IMR-90 (cell line): ENCODE measurements at regions not wholly inside any gene's neighbourhood (a gene's known extent, or its start where the extent isn't known, plus 50 kb on each side); places are given as distances from the start of the nearest gene placed in this dataset.

Experiments
- ATAC-seq: fragments of 200-7000 bp; cut with Tn5 transposase; 2 replicates; pipeline ENCODE4 v1.9.1; 2020; ENCODE audit warnings: low read depth, mild to moderate bottlenecking, moderate library complexity
- BruUV-seq: library from RNA; stranded (reverse); fragments of 400-500 nt; replicated peaks from 2 replicates; lab custom pipeline; 2021; lab: Mats Ljungman, UMichigan
- CTCF ChIA-PET: fragments of 300-600 bp; formaldehyde crosslinking; extraction: SDS; loops from one replicate; lab custom pipeline; 2021; ENCODE audit warnings: antibody characterized with exemption; lab: Yijun Ruan, JAX
- POLR2A ChIA-PET: fragments of 300-600 bp; sonication (Branson Sonifier 250); formaldehyde crosslinking; loops from one replicate; lab custom pipeline; 2022; ENCODE audit warnings: antibody characterized with exemption; ENCODE audit not compliant: unreplicated experiment; lab: Charles Lee
- DNase-seq: peaks from one replicate; pipeline ENCODE4 v3.0.0; 2013
- H2AFZ ChIP-seq: replicated peaks from 2 replicates; pipeline ENCODE3; 2013; ENCODE audit warnings: low read length, mild to moderate bottlenecking; ENCODE audit not compliant: poor library complexity
- H2AK5ac ChIP-seq: 2 replicates; pipeline ENCODE4 v1.6.1; 2013; ENCODE audit warnings: low read depth, low read length, inconsistent platforms
- H2AK9ac ChIP-seq: replicated peaks from 2 replicates; pipeline ENCODE3; 2013; ENCODE audit warnings: mild to moderate bottlenecking, low read depth, low read length, moderate library complexity; ENCODE audit not compliant: poor library complexity
- H2BK120ac ChIP-seq: 2 replicates; pipeline ENCODE4 v1.6.1; 2013; ENCODE audit warnings: low read depth, low read length, inconsistent platforms
- H2BK15ac ChIP-seq: 3 replicates; pipeline ENCODE4 v1.6.1; 2013; ENCODE audit warnings: low read depth, low read length, inconsistent platforms
- H2BK20ac ChIP-seq: 2 replicates; pipeline ENCODE4 v1.6.1; 2013; ENCODE audit warnings: low read depth, mild to moderate bottlenecking, inconsistent platforms, low read length, moderate library complexity
- H2BK5ac ChIP-seq: 2 replicates; pipeline ENCODE4 v1.6.1; 2013; ENCODE audit warnings: mild to moderate bottlenecking, low read depth, low read length, inconsistent platforms; ENCODE audit not compliant: poor library complexity, severe bottlenecking
- H3K14ac ChIP-seq: replicated peaks from 2 replicates; pipeline ENCODE4 v1.6.1; 2013; ENCODE audit warnings: low read depth, low read length, inconsistent platforms
- H3K18ac ChIP-seq: 2 replicates; pipeline ENCODE4 v1.6.1; 2013; ENCODE audit warnings: low read depth, low read length, control low read depth
- H3K23ac ChIP-seq: 2 replicates; pipeline ENCODE4 v1.6.1; 2013; ENCODE audit warnings: low read depth, low read length, inconsistent platforms
- H3K27ac ChIP-seq: 2 replicates; pipeline ENCODE4 v1.5.1; 2013; ENCODE audit warnings: mild to moderate bottlenecking, control low read depth, low read length; ENCODE audit not compliant: insufficient read depth
- H3K27me3 ChIP-seq: 2 replicates; pipeline ENCODE4 v1.6.1; 2013; ENCODE audit warnings: low read length; ENCODE audit not compliant: control insufficient read depth, insufficient read depth
- H3K36me3 ChIP-seq: 2 replicates; pipeline ENCODE4 v1.6.1; 2013; ENCODE audit warnings: low read length, mixed read lengths; ENCODE audit not compliant: control insufficient read depth, insufficient read depth
- H3K4ac ChIP-seq: 2 replicates; pipeline ENCODE4 v1.6.1; 2013; ENCODE audit warnings: low read depth, low read length, inconsistent platforms
- H3K4me1 ChIP-seq: 2 replicates; pipeline ENCODE4 v1.6.1; 2013; ENCODE audit warnings: low read length, mixed read lengths; ENCODE audit not compliant: control insufficient read depth, insufficient read depth
- H3K4me2 ChIP-seq: 2 replicates; pipeline ENCODE4 v1.6.1; 2013; ENCODE audit warnings: low read depth, mild to moderate bottlenecking, control low read depth, low read length, moderate library complexity
- H3K4me3 ChIP-seq: 2 replicates; pipeline ENCODE4 v1.5.1; 2013; ENCODE audit warnings: low read depth, mild to moderate bottlenecking, control low read depth, low read length, moderate library complexity; ENCODE audit not compliant: insufficient read depth
- H3K56ac ChIP-seq: 2 replicates; pipeline ENCODE4 v1.6.1; 2013; ENCODE audit warnings: low read length, inconsistent platforms; ENCODE audit not compliant: insufficient read depth; ENCODE audit errors: extremely low read depth
- H3K79me1 ChIP-seq, 2 experiments: 2 replicates each; pipeline ENCODE4 v1.6.1; 2013; ENCODE audit warnings: low read length in 2 of 2, inconsistent platforms in 1 of 2, low read depth in 1 of 2
- H3K9ac ChIP-seq: 2 replicates; pipeline ENCODE4 v1.6.1; 2013; ENCODE audit warnings: low read depth, low read length, control low read depth
- H3K9me1 ChIP-seq: 2 replicates; pipeline ENCODE4 v1.6.1; 2013; ENCODE audit warnings: low read length, inconsistent platforms; ENCODE audit not compliant: insufficient read depth
- H3K9me3 ChIP-seq: 2 replicates; pipeline ENCODE4 v1.6.1; 2013; ENCODE audit warnings: low read length; ENCODE audit not compliant: control insufficient read depth, insufficient read depth
- H4K20me1 ChIP-seq: 2 replicates; pipeline ENCODE4 v1.6.1; 2013; ENCODE audit warnings: low read length, inconsistent platforms; ENCODE audit not compliant: insufficient read depth
- H4K5ac ChIP-seq: 2 replicates; pipeline ENCODE4 v1.6.1; 2013; ENCODE audit warnings: mild to moderate bottlenecking, low read depth, low read length, control low read depth
- H4K8ac ChIP-seq, 2 experiments: 2 replicates each; pipeline ENCODE4 v1.6.1; 2013; ENCODE audit warnings: low read depth in 2 of 2, low read length in 2 of 2, control low read depth in 1 of 2, inconsistent platforms in 1 of 2
- H4K91ac ChIP-seq: 2 replicates; pipeline ENCODE4 v1.6.1; 2013; ENCODE audit warnings: low read depth, low read length, inconsistent platforms; ENCODE audit not compliant: insufficient read depth
- BHLHE40 ChIP-seq: fragments of 150-350 bp; IDR thresholded peaks from 2 replicates; pipeline ENCODE4 v1.6.1; 2016; ENCODE audit warnings: mild to moderate bottlenecking, low read depth, low read length
- CEBPB ChIP-seq: IDR thresholded peaks from 2 replicates; pipeline ENCODE4 v1.6.1; 2012; ENCODE audit warnings: low read depth, low read length, improper control_type of control experiment
- FOS ChIP-seq: fragments of 150-350 bp; IDR thresholded peaks from 2 replicates; pipeline ENCODE4 v1.6.1; 2016; ENCODE audit warnings: low read depth, low read length
- MAFK ChIP-seq: IDR thresholded peaks from 2 replicates; pipeline ENCODE4 v1.6.1; 2012; ENCODE audit warnings: low read depth, low read length, improper control_type of control experiment
- MAZ ChIP-seq: IDR thresholded peaks from 2 replicates; pipeline ENCODE4 v1.6.1; 2012; ENCODE audit warnings: low read depth, mild to moderate bottlenecking, low read length, improper control_type of control experiment, moderate library complexity, borderline replicate concordance
- MXI1 ChIP-seq: IDR thresholded peaks from 2 replicates; pipeline ENCODE4 v1.6.1; 2012; ENCODE audit warnings: low read depth, mild to moderate bottlenecking, low read length, moderate library complexity, borderline replicate concordance
- POLR2A ChIP-seq: IDR thresholded peaks from 2 replicates; pipeline ENCODE4 v1.6.1; 2012; ENCODE audit warnings: mild to moderate bottlenecking, low read depth, low read length
- RAD21 ChIP-seq: IDR thresholded peaks from 2 replicates; pipeline ENCODE4 v1.6.1; 2012; ENCODE audit warnings: low read length, improper control_type of control experiment
- RFX5 ChIP-seq: IDR thresholded peaks from 2 replicates; pipeline ENCODE4 v1.8.0; 2012; ENCODE audit warnings: low read depth, mild to moderate bottlenecking, low read length, moderate library complexity
- WGBS, 2 experiments: methylation state at CpG; one replicate each; pipeline versions ENCODE4 v1.1.5 to v1.1.7; 2013; ENCODE audit warnings: missing lambda C conversion rate in 2 of 2; ENCODE audit not compliant: insufficient read length in 1 of 2; ENCODE audit errors: extremely low coverage in 2 of 2; 5-methylcytosine and 5-hydroxymethylcytosine counted together
- dilution Hi-C: fragments of 300-500 bp; cut with HindIII; formaldehyde crosslinking; loops from one replicate; pipeline ENCODE4 v1.14.3; 2018; ENCODE audit warnings: low sequenced_read_pairs; ENCODE audit not compliant: unreplicated experiment
- in situ Hi-C: fragments of 300-500 bp; cut with MboI; formaldehyde crosslinking; loops from 3 replicates; pipeline ENCODE4 v1.14.3; 2019; ENCODE audit warnings: low sequenced_read_pairs, inconsistent platforms, mixed read lengths
- intact Hi-C: fragments of 100-400 bp; cut with micrococcal nuclease; formaldehyde crosslinking; loops from 2 replicates; pipeline ENCODE4 v1.10.0; 2022
- TF ChIP-seq, protein P1 (sequence below): conservative IDR thresholded peaks from 2 replicates; pipeline ENCODE4 v1.5.1; 2012; ENCODE audit warnings: mild to moderate bottlenecking, low read depth, low read length, improper control_type of control experiment

DNA sequence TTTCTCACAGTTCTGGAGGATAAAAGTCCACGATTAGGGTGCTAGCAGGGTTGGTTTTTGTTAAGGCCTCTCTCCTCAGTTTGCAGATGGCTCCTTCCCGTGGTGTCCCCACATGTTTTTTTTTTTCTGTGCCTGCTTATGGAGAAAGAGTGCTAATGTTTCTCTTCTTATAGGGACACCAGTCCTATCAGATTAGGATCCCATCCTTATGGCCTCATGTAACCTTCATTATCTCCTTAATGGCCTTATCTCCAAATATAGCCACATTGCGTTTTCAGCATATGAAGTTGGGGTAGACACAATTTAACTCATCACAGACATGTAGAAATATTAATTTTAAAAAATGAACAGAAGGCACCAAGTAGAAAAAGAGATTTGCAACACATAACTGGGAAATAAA lies 755.7 kb upstream of the CELF4 start:
- Histone ChIP-seq H3K27me3 (no peaks in the 10 kb centered on the region), H3K9ac (no peak overlapping the region), H3K56ac (no peak overlapping the region), H3K23ac (no peak overlapping the region), H2BK120ac (no peak overlapping the region), H2BK15ac (no peak overlapping the region), H3K18ac (no peak overlapping the region), H3K36me3 (no peaks in the 10 kb centered on the region), H3K9me3 (0 out of 2 replicates have a peak, but pooled peaks cover 3% of the 10 kb centered on the region), H2AK5ac (no peak overlapping the region), H3K4me2 (no peak overlapping the region), H2AFZ (no peak overlapping the region), H3K4me1 (no peaks in the 10 kb centered on the region), H2BK5ac (no peak overlapping the region), H4K20me1 (no peaks in the 10 kb centered on the region), H3K79me1 (no peaks in the 10 kb centered on the region), H3K14ac (no peak overlapping the region), H4K8ac (no peak overlapping the region), H3K27ac (no peak overlapping the region), H3K9me1 (no peaks in the 10 kb centered on the region), H2BK20ac (no peak overlapping the region), H2AK9ac (no peak overlapping the region), H4K5ac (no peak overlapping the region), H3K4me3 (no peak overlapping the region), H3K4ac (no peak overlapping the region), H4K91ac (no peak overlapping the region)
- no peak for DNase-seq
- ChIA-PET CTCF (no interaction called here), POLR2A (no interaction called here)
- in situ Hi-C loops: no loop called here
- WGBS, 2 experiments: no CpG with 5 or more reads among the region's 3 CpGs
- BruUV-seq: no TSS peak
- intact Hi-C loops: no loop called here
- TF ChIP-seq BHLHE40 (no peak), MAZ (no peak), FOS (no peak), POLR2A (no peak), MAFK (no peak), RFX5 (no peak), RAD21 (no peak), CEBPB (no peak), MXI1 (no peak)
- TF ChIP-seq, protein P1, sequence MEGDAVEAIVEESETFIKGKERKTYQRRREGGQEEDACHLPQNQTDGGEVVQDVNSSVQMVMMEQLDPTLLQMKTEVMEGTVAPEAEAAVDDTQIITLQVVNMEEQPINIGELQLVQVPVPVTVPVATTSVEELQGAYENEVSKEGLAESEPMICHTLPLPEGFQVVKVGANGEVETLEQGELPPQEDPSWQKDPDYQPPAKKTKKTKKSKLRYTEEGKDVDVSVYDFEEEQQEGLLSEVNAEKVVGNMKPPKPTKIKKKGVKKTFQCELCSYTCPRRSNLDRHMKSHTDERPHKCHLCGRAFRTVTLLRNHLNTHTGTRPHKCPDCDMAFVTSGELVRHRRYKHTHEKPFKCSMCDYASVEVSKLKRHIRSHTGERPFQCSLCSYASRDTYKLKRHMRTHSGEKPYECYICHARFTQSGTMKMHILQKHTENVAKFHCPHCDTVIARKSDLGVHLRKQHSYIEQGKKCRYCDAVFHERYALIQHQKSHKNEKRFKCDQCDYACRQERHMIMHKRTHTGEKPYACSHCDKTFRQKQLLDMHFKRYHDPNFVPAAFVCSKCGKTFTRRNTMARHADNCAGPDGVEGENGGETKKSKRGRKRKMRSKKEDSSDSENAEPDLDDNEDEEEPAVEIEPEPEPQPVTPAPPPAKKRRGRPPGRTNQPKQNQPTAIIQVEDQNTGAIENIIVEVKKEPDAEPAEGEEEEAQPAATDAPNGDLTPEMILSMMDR: no peak
- no peak for ATAC-seq
- dilution Hi-C loops: no loop called here
